Ecto neural progenitor cell (in vitro differentiated cells): ENCODE measurements at regions not wholly inside any gene's neighbourhood (a gene's known extent, or its start where the extent isn't known, plus 50 kb on each side); places are given as distances from the start of the nearest gene placed in this dataset.
"Not testable (repeated sequence)": the region's sequence is repeated elsewhere in the genome, so short reads cannot be mapped to it uniquely, and the experiment has no call there.

ENCODE experiments used
- DNase-seq: peaks from one replicate; pipeline ENCODE4 v3.0.0-alpha.2; 2018; ENCODE audit warnings: low spot score

DNA sequence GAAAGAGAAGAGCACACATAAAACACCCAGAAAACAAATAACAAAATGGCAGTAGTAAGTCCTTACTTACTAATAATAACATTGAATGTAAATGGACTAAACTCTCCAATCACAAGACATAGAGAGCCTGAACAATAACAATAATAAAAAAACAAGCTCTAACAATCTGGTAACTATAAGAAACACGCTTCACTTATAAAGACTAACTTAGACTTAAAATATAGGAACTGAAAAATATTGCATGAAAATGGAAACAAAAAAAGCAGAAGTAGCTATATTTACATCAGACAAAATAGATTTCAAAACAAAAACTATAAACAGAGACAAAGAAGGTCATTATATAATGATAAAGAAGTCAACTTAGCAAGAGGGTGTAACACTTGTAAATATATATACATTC, 83.1 kb upstream of the LYPLAL1 start:
- DNase-seq: no peak

DNA sequence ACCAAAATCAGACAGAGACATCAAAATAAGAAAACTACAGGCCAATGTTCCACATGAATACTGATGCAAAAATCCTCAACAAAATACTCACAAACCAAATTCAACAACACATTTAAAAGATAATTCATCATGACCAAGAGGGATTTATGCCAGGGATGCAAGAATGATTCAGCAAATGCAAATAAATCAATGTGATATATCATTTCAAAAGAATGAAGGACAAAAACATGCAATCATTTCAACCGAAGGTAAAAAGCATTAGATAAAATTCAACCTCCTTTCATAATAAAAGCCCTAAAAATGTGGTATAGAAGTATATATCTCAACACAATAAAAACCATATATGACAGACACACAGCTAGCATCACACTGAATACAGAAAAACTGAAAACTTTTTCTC, 81.5 kb upstream of the LYPLAL1 start:
- DNase-seq: no peak

DNA sequence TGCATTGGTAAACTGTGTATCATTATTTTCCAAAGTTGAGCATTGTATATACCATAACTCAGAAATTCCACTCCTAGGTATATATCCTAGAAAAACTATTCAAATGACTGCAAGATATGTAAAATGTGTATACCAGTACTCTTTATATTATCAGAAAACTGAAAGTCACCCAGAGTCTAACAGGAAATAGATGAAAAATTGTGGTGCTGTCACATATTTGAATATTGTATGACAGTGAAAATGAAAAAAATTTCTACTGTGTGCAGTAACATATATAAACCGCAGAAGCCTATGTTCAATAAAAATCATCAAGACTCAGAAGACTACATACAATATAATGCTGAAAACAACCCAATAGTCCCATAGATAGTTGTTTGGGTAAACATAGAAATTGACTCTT, 74.4 kb upstream of the LYPLAL1 start:
- no peak for DNase-seq

DNA sequence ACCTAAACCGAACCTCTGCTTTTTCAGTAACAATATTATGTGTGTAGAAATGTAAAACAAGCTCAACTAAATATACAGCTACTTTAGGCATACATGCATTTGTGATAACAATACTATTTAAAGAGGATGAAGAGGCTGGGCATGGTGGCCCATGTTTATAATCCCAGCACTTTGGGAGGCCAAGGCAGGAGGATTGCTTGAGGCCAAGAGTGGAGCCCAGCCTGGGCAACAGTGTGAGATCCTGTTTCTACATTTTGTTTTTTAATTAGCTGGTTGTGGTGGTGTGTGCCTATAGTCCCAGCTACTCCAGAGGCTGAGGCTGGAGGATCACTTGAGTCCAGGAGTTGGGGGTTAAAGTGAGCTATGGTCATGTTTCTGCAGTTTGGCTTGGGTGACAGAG, 73.6 kb upstream of the LYPLAL1 start:
- DNase-seq: no peak

DNA sequence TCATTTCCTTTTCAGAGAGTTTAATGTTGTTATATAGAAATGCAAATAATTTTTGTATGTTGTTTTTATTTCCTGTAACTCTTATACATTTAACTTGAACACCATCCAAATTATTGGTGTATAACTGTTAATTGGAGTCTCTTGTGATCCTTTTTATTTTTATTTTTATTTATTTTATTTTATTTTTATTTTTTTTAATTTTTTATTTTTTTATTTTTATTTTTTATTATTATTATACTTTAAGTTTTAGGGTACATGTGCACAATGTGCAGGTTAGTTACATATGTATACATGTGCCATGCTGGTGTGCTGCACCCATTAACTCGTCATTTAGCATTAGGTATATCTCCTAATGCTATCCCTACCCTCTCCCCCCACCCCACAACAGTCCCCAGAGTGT, 71.2 kb upstream of the LYPLAL1 start:
- DNase-seq: not testable (repeated sequence)

DNA sequence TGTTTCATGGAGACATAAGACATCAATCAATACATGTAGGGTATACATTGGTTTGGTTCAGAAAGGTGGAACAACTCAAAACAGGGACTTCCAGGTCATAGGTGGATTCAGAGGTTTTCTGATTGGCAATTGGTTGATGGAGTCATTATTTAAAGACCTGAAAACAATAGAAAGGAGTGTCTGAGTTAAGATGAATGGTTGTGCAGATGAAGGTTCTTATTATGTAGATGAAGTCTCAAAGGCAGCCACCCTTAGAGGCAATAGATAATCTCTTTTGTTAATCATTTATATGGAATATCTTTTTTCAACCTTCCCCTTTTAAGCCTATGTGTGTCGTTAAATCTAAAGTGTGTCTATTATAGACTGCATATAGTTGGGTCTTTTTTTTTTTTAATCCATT, 67.8 kb upstream of the LYPLAL1 start:
- DNase-seq: no peak

DNA sequence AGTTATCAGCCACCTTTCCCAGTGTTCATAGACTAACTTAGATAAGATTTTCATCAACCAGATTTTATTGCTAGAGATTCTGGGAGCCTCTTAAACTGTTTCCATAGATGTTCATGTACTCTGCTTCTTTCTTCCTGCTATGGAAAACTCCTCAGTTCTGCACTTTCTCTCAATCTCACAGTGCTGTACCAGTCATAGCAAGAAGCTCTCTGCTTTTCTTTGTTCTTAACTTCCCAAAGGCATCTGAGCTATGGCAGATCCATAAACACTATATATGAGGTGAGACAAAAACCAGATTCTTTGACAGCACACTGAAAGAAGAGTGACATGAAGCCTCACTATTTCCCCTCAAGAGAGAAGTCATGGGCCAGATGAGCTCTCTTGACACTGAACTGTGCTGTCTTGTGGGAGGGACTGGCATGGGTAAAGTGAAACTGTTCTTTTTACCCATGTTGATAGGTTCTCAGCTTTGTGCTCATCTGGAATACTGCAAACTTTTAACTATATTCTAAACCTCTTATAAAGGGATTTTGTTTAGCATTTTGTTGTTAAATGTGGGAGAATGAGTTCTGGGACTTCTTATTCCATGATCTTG, 64.2 kb upstream of the LYPLAL1 start:
- no peak for DNase-seq

DNA sequence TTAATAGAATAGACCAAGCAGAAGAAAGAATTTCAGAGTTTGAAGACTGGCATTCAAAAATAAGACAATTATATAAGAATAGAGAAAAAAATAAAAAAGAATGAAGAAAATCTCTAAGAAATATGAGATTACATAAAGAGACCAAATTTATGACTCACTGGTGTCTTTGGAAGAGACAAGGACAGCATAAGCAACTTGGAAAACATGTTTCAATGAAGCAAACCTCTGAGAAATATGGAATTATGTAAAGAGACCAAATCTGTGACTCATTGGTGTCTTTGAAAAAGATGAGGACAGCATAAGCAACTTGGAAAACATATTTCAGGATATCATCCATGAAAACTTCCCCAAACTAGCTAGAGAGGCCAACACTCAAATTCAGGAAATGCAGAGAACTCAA, 60.4 kb upstream of the LYPLAL1 start:
- DNase-seq: no peak

DNA sequence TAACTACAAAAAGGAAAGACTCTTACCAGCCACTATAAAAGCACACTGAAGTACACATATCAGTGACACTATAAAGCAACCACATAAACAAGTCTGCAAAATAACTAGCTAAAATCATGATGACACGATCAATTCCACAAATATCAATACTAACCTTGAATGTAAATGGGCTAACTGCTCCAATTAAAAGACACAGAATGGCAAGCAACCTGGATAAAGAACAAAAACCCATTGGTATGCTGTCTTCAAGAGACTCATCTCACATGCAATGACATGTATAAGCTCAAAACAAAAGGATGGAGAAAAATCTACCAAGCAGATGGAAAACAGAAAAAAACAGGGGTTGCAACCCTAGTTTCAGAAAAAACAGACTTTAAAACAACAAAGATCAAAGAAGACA, 59.7 kb upstream of the LYPLAL1 start:
- DNase-seq: no peak

DNA sequence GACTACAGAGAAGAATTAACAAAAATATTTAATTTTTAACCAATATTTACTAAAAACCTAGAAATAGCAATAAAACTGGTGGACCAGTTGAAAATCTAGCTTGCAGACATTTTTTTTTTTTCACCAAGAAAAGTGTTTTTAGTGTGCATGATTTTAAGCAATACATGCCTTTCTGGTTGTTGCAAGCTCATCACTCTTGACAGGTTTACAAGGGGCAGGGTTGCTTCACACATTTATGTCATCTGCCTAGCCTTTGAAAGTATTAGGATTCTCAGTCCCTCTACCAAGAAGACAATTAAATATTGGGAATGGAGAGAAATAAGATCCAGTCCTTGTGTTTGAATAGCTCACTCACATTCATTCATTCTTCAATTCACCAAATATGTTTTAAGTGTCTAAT, 53.8 kb upstream of the LYPLAL1 start:
- no peak for DNase-seq

DNA sequence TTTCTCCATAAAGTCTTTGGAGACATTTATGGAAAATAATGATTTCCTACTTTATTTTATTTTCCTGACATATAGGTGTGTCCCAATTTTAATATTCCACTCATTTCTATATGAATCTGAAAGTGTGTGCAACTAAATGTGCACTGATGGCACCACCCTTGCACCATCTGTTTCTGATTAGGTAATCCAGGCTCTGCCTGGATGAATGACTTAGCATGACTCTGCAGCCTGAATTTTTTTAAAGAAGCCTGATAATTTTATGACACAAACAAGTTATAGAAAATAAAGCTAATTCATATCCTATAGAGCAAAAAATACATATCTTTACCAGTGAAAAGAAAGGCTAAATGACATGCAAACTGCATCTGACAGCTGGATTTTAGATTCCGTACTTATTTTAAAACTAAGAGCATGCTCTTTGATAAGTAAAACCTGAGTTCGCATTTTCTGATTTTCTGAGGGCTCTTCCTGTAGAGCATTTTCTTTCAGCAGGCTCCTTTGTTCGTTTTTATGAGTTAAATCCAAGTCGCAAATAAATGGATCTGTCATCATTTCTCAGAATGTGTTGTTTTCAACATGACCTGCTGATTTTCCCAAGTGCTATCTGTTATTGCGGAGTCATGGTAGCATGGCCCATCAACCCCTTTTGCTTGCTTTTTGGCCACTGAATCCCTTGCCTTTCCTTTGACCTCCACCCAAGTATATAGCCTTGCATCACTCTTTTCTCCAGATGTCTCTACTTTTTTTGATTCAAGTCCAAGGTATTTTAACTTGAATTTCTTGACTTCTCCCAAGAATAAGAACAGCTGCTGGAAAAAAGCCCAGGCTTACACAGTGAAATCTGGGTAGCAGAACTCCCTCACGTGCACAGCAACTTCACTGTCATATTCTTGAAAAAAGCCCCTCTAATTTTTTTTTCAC, 52.8 kb upstream of the LYPLAL1 start:
- DNase-seq: no peak

DNA sequence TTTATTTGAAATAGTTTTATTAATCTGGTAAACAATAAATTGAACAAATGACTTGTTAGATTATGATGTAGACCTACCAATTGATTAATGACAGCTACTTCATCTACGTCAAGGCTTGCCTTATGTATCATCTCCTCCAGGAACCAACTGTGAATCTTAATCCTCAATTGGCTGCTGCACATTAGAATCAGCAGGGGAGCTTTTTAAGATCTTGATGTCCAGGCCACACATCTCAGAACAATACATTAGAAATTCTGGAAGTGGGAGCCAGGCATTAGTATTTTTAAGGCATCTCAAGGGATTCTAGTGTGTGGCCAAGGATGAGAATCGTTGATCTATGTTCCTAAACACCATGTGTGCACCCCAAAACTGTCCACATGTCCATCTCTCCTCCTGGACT, 52.0 kb upstream of the LYPLAL1 start:
- DNase-seq: no peak

DNA sequence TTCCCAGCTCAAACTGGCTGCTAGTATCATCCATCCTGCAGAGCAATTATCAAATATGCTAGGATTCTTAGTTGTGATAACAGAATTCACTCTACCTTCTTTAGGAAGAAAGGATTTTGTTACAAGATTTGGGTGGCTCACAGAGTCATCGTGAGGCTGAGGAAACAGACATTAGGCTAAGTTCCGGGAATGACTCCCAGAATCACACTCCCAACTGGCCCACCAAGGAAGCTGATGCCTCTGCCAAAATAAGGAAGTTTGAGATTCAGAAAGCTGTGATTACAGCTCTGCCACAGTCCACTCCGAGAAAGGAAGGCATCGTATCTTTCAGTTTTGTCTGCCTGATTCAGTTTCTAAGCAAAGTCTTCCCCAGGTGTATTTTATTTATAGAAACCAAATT, 50.6 kb upstream of the LYPLAL1 start:
- DNase-seq: no peak
